ENCODE measurements at regions not wholly inside any gene's neighbourhood (a gene's known extent, or its start where the extent isn't known, plus 50 kb on each side); places are given as distances from the start of the nearest gene placed in this dataset.
A peak's percentile ranks its signal among the peaks of the same experiment; 100 is the strongest.
"Not testable (repeated sequence)": the region's sequence is repeated elsewhere in the genome, so short reads cannot be mapped to it uniquely, and the experiment has no call there.

DNA sequence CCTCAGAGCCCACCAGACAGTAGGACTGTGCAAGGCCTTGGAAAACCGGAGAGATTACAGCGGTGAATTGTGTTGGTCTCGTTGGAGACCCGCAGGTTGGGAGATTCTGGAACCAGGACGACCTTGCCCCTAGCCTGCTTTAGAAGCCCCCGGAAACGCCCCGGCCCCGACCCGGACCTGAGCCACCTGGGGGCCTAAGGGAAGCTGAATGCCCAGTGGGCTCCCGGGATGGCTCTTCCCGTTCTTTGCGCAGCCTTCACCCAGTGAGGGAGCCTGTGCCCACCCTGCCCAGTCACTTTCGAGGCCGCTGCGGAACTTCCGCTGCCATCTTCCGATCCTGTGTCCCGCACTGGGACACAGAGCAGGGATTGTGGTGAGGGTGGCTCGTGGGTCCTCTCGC, 254.4 kb downstream of the FAM72C start:
- H3K27ac ChIP-seq = no peak overlapping the region
- no peak overlapping the region for H3K4me3 ChIP-seq
- no peaks in the 10 kb centered on the region for H3K27me3 ChIP-seq
- no peaks in the 10 kb centered on the region for H3K36me3 ChIP-seq
- TF ChIP-seq, protein P1, sequence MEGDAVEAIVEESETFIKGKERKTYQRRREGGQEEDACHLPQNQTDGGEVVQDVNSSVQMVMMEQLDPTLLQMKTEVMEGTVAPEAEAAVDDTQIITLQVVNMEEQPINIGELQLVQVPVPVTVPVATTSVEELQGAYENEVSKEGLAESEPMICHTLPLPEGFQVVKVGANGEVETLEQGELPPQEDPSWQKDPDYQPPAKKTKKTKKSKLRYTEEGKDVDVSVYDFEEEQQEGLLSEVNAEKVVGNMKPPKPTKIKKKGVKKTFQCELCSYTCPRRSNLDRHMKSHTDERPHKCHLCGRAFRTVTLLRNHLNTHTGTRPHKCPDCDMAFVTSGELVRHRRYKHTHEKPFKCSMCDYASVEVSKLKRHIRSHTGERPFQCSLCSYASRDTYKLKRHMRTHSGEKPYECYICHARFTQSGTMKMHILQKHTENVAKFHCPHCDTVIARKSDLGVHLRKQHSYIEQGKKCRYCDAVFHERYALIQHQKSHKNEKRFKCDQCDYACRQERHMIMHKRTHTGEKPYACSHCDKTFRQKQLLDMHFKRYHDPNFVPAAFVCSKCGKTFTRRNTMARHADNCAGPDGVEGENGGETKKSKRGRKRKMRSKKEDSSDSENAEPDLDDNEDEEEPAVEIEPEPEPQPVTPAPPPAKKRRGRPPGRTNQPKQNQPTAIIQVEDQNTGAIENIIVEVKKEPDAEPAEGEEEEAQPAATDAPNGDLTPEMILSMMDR (IDR thresholded peaks at IDR 0.05) = no peak
- DNase-seq (ENCODE audit: low spot score) = no peak
- H3K4me1 ChIP-seq = no peaks in the 10 kb centered on the region
- H3K9me3 ChIP-seq = no peaks in the 10 kb centered on the region

DNA sequence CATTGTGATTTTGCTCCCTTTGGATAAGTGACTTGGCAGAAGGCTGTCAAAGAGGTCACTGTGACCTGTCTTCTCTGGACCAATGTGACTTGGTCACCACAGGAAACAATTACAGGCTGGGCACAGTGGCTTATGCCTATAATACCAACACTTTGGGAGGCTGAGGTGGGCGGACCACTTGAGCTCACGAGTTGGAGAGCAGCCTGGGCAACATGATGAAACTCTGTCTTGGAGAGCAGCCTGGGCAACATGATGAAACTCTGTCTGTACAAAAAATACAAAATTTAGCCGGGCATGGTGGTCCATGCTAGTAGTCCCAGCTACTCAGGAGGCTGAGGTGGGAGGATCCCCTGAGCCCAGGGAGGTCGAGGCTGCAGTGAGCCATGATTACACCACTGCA, 256.9 kb downstream of the FAM72C start:
- H3K4me1 ChIP-seq; H3K36me3 ChIP-seq; H3K27me3 ChIP-seq; H3K9me3 ChIP-seq; H3K4me3 ChIP-seq; H3K27ac ChIP-seq; DNase-seq (ENCODE audit: low spot score): not testable (repeated sequence)

DNA sequence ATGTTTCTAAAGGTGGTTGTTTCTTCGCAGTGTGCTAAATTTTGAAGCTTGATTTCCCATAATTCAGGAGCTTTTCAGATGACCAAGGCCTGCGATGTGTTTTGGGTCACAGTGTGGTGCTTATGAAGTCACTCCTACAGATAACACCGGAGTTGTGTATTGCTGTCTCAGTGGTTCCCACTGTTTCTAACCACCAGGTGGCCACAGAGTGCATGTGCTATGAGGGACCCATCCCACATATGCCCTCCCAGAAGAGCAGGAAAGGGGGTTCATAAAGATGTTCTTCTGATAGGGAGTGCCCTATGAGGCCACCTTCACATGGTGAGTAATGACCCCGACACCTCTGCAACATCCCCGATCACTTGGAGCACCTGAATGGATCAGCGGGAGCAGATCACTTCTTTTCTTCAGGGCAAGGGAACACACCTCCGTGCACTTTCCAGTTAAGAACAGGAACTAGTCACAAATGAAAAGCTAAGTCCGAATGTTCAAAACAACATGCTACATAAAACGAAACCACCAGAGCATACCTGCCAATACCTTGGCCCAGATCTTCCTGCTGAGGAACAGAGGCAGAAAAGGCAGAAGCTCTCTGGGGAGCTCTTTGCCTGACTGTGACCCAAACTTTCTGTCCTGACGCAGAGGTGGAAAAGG, 262.1 kb downstream of the FAM72C start:
- H3K4me3 ChIP-seq; H3K36me3 ChIP-seq; H3K27ac ChIP-seq; H3K4me1 ChIP-seq; DNase-seq (ENCODE audit: low spot score); H3K9me3 ChIP-seq; H3K27me3 ChIP-seq: not testable (repeated sequence)
- TF ChIP-seq, protein P1 (IDR thresholded peaks at IDR 0.05) = peak in 1 of 2 donors; percentile 17

DNA sequence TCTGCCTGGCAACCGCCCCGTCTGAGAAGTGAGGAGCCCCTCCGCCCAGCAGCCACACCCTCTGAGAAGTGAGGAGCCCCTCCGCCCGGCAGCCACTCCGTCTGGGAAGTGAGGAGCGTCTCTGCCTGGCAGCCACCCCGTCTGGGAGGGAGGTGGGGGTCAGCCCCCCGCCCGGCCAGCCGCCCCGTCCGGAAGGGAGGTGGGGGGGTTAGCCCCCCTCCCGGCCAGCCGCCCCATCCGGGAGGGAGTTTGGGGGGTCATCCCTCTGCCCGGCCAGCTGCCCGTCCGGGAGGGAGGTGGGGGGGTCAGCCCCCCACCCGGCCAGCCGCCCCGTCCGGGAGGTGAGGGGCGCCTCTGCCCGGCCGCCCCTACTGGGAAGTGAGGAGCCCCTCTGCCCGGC, 269.0 kb downstream of the FAM72C start:
- H3K27me3 ChIP-seq; DNase-seq (ENCODE audit: low spot score); H3K36me3 ChIP-seq; H3K4me1 ChIP-seq; H3K27ac ChIP-seq; H3K9me3 ChIP-seq; H3K4me3 ChIP-seq: not testable (repeated sequence)

DNA sequence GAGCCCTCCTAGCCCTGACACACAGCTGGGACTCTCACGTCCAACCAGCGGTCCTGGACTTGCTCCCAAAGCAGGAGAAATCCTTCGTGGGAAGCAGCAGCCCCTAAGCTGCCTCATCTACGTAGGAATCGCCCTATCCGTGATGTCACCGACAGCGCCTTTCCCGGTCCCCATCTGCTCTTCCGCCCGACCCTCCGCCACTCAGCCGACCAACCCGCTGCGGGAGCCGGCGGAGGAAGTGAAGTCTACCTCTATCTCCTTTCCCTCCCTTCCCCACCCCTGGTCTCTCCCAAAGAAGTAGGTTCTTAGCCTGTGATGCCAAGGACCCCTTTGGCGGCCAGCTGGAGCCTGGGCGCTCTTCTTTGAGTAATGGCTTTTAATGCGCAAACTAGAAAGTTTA, 272.1 kb downstream of the FAM72C start:
- TF ChIP-seq, protein P1 (IDR thresholded peaks at IDR 0.05) = no peak
- no peak for DNase-seq (ENCODE audit: low spot score)
- Histone ChIP-seq H3K27me3 (peaks cover 0 to 5% of the 10 kb centered on the region in 2 donors), H3K4me3 (no peak overlapping the region), H3K4me1 (no peaks in the 10 kb centered on the region), H3K9me3 (no peaks in the 10 kb centered on the region), H3K27ac (no peak overlapping the region), H3K36me3 (no peaks in the 10 kb centered on the region)

DNA sequence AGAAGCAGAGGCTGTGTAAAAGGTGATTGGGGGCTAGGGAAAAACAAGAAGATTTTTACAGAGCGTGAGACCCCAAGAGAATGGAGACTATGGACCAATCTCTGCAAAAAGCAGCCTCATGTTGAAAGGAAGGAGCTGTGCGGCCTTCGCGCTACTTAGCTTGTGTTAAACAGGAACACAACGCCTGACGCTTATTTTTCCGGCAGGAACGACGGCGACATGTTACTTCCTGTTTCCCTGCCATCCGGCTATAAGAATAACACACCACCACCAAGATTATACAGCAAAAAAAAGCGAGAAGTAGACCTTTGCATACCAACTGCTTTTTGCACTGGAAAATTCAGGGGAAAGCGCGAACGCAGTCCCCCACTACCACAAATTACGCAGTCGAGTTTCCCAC, 272.7 kb downstream of the FAM72C start:
- peak; percentile 60 for DNase-seq (ENCODE audit: low spot score)
- H3K27ac ChIP-seq = no peak overlapping the region
- H3K9me3 ChIP-seq = no peaks in the 10 kb centered on the region
- H3K4me1 ChIP-seq = no peaks in the 10 kb centered on the region
- no peak overlapping the region for H3K4me3 ChIP-seq
- no peaks in the 10 kb centered on the region for H3K36me3 ChIP-seq
- TF ChIP-seq, protein P1 (IDR thresholded peaks at IDR 0.05) = no peak
- peaks cover 0 to 5% of the 10 kb centered on the region in 2 donors for H3K27me3 ChIP-seq

DNA sequence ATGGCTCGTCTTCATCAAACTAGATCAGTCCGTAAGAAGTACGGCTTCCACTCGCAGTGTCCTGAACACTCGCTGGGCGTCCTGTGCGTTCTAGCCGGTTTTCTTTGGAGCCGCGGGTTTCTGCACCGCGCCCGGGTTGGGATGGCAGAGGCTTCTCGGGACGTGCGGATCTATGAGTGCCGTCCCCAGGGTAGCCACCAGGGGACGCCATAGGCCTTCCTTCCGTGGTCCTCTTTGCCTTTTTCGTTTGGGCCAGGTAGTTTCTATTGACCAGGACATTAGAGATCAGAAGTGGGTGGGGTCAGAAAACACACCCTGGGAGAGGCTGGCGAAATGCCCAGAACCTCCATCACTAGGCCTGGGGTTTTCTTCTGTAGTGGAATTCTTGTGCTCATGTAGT, 273.8 kb downstream of the FAM72C start:
- Histone ChIP-seq H3K4me3 (no peak overlapping the region), H3K27me3 (peaks cover 0 to 5% of the 10 kb centered on the region in 2 donors), H3K36me3 (no peaks in the 10 kb centered on the region), H3K4me1 (no peaks in the 10 kb centered on the region), H3K9me3 (no peaks in the 10 kb centered on the region), H3K27ac (no peak overlapping the region)
- DNase-seq (ENCODE audit: low spot score) = no peak
- TF ChIP-seq, protein P1 (IDR thresholded peaks at IDR 0.05) = peak; percentile 15 to 17

All from right atrium auricular region (tissue), 2 donors.